Stimulated activated CD4-positive, alpha-beta T cell treated with anti-CD3 and anti-CD28 coated beads, Interleukin-1b, Interleukin-23, amount 100 ng/mL, for 4 hours (primary cell): ENCODE measurements at regions not wholly inside any gene's neighbourhood (a gene's known extent, or its start where the extent isn't known, plus 50 kb on each side); places are given as distances from the start of the nearest gene placed in this dataset.
"Not testable (repeated sequence)": the region's sequence is repeated elsewhere in the genome, so short reads cannot be mapped to it uniquely, and the experiment has no call there.

Experiments used
- DNase-seq, 2 donors: peaks; one replicate each; pipeline ENCODE4 v3.0.0-alpha.2; 2020; ENCODE audit warnings: low read depth in 2 of 2

DNA sequence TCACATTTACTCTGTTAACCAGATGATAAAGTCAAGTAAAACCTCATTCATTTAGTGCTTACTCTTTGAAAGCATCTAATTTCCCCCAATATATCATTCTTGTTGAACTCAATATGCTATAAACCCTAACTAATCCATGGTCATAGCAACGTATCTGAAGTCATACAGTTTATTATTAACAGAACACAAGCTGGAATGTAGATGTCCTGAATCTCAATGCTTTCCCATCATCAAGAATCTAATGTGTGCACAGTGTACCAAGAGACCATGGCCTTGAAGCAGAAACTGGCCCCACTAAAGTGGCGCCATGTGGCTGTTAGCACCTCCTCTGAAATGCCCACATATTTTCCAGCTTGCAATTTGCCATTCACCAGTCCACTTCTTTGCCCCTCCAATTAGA, 245.8 kb downstream of the SOX9 start:
- no peak for DNase-seq

DNA sequence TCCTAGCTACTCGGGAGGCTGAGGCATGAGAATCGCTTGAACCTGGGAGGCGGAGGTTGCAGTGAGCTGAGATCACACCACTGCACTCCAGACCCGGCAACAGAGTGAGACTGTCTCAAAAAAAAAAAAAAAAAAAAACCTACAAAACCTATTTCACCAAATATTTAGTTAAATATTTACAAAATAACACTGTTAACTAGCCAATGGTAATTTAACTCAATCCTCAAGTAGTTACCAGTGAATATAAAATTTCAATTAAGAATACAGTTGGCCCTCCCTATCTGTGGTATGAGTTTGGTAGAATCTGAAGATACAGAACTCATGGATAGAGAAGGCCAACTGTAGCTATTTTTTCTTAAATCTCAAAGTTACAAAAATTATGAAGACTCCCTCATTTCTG, 247.4 kb downstream of the SOX9 start:
- DNase-seq, result no peak

DNA sequence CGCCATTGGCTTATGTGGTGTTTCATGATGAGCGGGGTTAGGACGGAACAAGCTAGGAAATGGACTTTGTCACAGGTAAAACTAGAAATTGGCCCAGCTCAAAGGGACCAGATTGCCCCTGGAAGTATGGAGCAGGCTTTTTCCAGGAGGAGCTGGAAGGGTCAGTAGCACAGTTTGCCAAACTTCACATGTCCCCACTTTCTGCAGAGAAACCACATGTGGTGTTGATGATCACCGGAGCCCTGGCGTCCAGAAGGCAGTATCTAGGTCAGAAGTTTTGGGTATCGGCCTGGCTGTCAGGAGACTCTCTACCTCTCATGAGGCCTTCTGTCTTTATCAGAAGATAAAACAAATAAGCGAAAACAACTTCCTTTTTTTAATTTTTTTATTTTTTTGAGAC, 248.5 kb downstream of the SOX9 start:
- DNase-seq, result no peak

DNA sequence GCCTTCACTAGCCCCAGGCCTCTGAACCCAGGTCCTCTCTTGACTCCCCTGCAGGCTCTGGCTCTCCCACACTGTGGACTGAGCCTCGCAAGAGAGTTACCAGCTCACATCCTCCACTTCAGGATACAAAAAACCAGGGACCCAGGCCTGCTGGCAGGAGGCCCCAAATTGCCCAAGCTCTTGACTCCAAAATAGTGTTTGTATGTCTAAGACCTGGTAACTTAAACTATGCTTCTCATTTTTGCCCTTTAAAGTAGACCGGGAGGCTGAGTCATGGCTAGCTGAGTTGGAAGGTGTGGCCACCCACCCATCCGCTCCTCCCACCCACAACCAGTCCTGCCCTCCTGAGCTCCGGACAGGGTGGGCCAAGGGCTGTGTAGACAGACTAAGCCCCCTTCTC, 250.0 kb downstream of the SOX9 start:
- DNase-seq, result no peak

DNA sequence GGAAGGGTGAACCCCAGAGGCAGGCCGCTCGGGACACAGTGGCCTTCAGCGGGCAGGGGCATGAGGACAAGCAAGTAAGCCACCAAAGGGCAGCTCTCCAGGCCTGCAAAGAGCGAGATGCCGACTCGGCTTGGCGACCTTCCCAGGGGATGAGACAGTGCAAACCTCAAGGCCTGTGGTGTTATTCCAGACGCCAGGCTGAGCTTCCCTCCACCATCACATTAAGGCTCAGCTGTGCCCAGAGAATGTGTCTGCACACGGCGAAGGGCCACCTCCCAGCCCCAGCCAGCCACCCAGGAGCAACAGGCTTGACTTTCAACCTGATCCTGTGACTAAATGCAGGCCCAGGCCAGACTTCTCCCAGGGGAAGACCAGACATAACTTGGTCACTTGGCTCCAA, 251.4 kb downstream of the SOX9 start:
- no peak for DNase-seq

DNA sequence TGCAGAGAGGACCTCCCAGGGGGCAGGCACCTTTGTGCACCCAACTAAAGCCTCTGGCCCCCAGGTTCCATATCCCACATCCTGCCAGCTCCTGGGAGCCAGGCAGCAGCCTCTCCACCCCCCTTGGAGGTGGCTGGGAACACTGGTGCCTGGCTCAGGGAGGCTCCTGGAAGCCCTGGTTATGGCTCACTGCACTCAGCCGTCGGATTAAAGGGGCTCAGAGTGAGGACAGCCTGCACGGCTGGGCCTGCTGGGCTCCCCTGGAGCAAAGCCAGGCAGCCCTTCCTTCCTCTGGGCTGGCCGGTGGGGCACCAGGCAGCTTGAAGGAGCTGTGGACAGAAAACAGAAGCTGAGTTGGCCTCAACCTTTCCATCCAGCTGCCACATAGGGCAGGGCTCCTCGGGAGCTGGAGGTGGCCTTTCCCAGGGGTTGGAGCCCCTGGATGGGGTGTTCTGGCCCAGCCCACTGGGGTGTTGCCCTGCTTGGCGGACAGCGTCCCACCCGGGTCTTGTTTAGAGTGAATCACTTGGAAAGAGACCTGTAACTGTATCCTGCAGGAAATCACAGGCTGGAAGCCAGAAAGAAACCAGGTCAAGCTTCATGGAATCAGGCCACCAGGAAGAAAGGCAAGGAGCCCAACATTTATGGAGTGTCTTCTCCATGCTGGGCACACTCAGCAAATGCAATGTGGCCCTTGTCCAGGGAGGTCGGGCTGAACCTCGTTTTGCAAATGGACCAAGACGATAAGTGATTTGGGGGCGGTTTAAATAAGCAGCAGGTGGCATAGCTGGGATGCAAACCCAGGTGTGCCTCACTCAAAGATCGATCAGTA, 253.3 kb downstream of the SOX9 start:
- no peak for DNase-seq

DNA sequence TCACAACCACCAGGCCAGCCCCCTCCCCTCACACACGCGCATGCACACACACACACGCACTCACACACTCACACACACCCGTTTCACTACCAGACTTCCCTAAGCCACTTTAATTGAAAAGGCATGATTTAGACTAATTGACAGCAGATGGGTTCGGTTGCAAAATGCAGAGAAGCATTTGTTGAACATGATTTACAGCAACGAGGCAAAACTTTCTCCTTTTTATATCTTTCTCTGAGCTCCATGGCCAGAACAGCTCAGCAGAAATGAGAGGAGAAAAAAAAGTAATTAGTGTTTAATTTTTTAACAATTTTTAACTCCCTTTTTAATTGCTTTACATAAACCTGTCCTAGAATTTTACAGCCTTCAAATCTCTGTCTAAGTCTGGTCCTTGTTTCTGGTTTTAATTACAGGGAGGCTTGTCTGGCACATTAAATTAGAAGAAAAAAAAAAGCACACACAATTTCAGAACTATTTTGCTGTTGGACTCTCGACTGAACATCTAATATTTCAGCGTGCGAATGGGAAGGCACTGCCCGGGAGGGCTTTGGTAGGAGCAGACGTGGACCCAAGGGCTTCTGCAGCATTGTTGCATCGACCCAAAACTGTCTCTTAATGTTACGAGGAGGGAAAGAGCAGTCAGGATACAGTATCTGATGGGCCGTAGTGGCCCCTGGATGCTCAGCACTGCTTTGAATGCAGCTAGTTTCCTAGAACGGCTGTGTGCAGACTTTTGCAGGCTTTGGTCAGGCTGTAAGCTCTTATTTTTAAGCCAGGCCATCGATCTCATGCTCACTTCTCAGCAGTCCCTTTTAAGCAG, 255.9 kb downstream of the SOX9 start:
- no peak for DNase-seq

DNA sequence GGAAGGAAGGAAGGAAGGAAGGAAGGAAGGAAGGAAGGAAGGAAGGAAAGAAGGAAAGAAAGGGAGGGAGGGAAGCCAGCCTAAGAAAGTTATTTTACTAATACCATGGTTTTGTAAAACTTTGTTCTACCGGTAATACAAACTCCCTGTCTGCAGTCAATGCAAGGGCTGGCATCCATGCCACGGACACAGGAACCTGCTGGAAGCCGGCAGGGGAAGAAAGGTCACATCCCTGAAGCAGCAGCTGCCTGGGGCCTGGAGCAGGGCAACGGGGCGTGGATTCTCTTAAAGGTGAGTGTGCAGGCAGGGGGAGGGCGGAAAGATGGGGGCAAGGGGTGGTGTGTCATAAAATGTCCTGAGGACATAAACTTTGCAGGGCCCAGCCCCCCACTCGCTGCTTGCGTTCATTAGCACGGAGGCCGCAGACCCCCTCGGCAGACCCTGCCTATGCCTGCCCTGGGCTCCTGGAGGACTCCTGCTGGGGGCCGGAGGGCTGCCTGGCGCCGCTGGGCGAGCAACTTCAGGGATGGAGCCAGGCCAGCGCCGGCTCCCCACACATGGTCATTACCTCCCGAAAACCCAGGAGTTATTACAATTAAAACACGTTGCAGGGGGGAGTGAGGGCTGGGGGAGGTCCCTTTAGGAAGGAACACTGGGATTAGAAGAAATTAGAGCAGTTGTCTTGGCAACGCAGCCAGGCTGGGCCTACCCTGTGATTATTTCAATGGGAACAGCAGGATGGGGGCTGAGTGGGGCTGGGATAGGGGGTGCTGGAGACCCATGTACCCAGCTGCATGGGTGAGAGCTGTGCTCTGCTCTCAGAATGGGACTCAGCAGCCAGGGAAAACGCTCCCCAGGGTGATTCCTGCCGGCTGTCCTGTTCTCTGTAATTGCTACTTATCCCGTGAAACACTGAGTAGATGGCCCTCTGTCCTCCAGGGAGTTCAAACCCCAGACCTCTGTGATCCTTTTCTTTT, 257.9 kb downstream of the SOX9 start:
- no peak for DNase-seq

DNA sequence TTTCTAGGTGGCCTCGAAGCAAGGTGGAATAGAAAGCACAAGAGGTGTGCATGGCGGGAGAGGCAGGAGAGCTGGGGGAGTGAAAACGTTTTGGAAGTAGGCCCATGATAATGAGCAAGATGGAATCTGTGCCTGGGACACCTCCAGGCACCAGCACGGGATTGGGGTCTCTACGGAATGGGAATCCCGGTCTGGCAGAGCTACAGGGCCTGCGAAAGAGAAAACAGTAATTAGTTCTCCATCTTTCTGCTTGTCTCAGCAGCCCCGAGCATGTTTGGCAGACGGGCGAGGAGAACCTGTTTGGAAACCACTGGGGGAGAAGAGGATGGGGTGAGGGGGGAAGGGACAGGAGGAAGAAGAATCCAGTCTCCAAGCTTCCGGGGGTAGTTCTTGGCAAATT, 258.7 kb downstream of the SOX9 start:
- no peak for DNase-seq

DNA sequence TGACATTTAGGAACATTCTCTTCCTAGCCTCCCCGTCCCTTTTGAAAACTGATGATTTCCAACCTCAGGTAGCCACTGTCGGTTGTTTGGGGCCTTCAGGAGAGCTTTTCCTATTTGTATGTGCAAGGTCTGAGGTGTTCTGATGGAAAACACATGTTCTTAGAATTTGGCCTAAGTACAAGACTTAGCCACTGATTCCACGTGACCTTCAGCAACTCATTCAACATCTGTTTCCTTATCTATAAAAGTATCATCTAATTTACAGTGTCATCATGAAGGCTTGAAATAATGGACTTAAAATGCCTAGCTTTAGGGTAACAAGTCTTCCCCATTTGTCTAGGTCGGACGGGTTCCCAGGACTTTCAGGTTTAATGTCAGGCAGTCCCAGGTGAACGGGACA, 259.3 kb downstream of the SOX9 start:
- DNase-seq, result no peak

DNA sequence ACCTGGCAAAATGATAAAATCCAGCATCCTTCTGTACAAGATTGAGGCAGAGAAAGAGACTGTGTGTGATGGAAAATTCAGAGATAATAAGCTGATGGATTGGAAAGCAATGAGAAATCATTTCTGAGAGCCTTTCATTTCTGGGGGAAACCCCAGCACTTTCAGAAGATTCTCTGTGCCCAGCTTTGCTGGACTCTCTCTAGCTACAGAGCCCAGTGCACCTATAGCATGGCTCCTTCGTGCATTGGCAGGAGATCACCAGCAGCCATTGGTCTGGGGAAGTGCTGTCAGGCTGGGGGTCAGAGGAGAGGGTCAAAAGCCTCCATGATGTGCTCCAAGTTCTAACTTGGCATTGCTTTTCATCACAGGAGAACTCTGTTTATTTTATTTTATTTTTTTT, 259.9 kb downstream of the SOX9 start:
- no peak for DNase-seq

DNA sequence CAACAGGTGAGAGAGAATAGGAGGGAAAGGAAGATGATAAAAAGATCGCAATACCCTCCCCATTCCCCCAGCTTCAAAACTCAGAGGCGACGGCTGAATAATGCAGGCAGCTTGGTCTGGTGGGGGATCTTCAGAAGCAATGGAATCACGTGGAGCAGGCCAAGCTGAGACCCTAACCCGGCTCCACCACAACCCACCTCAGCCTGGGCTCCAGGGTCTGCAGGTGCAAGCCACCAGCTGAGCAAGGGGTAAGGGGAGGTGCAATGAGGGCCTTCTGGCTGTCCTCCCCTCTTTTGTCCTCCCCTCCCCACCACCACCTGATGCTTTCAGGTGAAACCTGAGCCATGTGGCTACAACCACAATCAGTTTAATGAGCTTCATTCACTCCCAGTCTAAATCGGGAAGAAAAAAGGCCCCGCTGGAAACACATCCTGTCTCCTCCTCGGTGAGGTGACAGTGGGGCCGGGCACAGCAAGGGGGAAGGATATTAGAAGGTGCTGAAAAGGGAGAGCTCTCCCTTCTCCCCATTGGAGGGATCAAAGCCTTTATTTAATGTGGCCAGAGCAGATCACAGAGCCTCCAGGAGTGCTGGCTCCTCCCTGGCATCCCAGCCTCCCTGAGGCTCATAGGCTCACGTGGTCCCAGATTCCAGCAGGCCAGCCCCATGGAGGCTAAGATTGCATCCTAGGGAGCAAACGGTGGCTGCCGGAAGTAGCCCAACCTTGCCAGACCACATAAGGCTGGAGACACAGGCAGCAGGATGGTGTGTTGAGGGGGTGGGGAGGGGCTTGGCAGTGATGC, 261.0 kb downstream of the SOX9 start:
- DNase-seq, result no peak

DNA sequence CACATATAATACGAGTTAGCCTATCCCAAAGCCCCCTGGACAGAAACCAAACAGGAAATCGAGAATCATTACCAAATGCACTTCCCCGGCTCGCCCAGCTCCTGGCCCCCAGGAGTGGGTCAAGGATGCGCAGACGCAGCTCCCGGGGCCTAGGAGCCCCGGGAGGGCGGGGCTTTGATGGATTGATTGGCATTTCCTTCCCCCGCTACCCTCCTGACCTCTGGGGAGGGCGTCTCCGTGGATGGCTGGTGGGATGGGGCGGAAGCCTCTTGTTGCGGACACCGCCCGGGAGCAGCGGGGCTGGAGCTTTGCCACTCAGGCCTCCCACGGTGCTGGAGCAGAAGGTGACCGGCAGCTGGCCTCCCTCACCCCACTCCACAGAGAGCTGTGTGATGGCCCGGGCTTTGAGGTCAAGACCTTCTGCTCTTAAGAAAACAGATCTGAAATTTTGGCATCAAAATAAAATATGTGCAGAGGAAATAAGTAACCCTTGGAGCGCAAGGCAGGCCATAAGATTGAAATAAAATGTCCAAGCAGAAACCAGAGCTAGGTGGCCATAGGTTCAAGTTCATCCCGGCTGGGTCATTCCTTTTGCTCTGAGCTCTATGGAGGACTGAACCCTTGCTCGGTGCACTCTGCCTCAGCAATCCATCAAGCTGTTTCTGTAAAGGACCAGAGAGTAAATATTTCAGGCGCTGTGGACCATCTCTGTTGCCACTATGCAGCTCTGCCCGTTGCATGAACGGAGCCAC, 262.3 kb downstream of the SOX9 start:
- no peak for DNase-seq

DNA sequence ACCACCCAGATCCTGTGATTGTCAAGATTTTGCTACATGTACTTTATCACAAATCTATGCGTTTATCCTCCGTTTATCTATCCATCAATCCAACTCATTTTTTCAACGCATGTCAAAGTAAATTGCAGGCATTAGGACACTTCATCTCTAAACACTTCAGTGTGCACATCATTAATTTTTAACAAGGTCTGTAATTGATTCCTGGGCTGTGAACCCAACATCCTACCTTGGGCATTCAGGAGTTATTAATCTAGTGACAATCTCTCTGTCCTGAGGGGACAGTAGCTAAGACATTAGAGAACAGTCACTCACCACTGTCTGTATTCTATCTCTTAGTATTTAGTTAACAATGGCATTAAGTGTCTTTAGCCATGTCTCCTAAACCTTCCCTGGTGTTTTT, 264.7 kb downstream of the SOX9 start:
- DNase-seq, result no peak

DNA sequence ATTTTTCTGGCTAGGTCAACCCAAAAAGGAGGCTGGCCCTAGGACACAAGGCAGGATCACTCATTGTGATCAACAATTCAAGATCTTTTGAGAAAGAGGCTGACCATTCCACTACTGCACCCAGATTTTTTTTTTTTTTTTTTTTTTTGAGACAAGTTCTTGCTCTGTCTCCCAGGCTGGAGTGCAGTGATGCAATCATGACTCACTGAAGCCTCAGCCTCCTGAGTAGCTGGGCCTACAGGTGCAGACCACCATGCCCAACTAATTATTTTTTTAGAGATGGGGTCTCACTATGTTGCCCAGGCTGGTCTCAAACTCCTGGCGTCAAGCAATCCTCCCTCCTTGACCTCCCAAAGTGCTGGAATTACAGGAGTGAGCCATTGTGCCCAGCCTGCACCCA, 265.4 kb downstream of the SOX9 start:
- DNase-seq, result not testable (repeated sequence)

DNA sequence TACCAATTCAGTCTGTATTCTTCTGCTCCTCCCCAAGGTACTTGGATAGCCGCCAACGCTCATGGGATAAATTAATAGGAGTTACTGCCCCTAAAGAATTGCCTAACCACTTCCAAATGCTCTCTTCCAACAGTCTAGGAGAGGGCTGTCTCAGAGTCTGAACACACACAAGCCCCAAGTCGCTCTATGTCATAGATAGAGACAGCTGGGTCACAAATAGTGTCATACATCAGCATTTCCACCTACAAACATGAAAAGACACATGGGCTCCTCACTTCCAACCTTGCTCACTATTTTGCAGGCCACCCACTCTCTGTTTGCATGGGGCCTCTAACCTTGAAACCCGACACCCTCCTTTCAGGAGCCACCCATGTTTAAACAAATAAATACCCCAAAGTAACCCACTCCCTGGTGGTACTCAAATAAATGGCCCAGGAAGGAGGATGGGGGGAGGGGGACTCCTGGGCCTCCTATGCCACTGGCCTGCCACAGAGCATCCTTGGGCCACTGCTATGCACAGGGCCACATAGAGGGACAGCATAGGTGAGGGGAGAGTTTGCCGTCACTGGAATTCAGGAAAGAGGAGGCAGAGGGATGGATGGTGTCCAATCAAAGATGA, 265.9 kb downstream of the SOX9 start:
- no peak for DNase-seq

DNA sequence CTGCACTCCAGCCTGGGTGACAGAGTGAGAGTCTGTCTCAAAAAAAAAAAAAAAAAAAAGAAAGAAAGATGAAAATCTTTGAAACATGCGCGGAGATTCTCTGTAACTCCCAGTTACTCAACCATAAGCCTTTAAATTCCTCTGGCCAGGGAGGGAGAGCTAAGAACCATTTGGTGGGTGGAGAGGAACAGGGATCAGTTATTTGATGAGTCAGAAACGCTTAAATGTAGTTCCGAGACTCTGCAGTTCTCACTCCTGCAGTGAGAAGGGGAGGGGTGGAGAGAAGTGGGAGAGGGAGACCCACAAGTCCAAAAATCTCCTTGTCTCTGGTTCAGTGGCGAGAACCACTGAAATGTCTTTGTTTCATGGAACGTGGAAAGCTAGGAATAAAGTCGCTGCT, 266.7 kb downstream of the SOX9 start:
- DNase-seq, result no peak

DNA sequence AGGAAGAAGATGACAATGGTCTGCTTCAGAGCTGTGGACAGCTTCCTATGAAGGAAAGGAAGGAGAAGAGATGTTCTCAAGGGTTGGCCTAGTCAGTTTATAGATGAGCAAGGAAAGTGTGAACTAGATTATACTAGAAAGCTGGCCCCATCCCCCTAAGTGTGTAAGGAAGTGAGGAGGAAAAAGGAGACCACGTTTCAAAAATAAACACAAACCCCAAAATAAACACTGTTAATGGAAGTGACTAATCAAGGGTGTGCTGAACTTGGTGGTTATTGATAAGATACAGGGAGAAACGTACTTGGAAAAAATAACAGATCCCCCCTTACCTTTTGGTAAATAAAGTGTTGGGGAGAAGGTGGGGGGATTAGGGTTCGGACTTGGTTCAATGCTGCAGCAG, 267.1 kb downstream of the SOX9 start:
- DNase-seq, result no peak

DNA sequence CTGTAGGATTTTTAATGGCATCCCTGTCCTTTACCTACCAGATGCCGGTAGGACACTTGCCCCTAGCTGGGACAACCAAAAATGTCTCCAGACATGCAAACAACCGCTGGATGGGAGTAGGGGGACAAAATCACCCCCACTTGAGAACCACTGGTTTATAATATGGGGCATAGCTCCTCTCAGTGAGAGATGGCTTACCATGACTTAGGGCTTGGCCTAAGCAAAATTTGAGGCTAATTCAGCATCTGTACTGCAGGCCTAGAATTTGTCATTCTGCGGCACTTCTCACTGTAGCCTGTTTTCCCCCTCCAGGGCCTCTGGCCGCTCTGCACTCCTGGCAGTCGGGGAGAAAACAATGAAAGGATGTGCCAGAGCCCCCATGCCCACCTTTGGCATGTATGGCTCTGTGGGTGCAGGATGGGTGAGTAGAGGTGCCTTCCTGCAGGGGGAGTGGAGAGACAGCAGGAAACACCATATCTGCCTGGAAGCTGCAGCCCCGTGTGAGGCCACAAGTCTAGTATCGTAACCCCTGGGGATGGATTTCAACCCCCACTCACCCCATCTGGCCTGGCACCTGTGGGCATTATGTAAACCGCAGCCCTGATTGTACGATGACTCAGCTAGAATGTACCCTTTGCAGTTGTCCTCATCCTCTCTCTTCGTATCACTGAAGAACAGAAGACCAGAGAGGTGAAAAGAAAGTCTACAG, 268.1 kb downstream of the SOX9 start:
- no peak for DNase-seq
